HG03442 (cell line): ENCODE measurements at regions not wholly inside any gene's neighbourhood (a gene's known extent, or its start where the extent isn't known, plus 50 kb on each side); places are given as distances from the start of the nearest gene placed in this dataset.
A peak's percentile ranks its signal among the peaks of the same experiment; 100 is the strongest.
"Not testable (repeated sequence)": the region's sequence is repeated elsewhere in the genome, so short reads cannot be mapped to it uniquely, and the experiment has no call there.

Experiments used
- ATAC-seq: cut with Tn5 transposase; IDR thresholded peaks from one replicate; pipeline ENCODE4 v1.9.1; 2021; ENCODE audit warnings: mild to moderate bottlenecking, moderate library complexity; ENCODE audit not compliant: unreplicated experiment

- ATAC-seq, result no peak
Observed at GRCh38 chr2:9707611-9708160, 76.9 kb upstream of the YWHAQ start.

GRCh38 chr2:9708683-9709538 is 78.1 kb upstream of the YWHAQ start:
- ATAC-seq, result peak; percentile 41

GRCh38 chr2:9709539-9710285 is 78.9 kb upstream of the YWHAQ start:
- no peak for ATAC-seq

DNA sequence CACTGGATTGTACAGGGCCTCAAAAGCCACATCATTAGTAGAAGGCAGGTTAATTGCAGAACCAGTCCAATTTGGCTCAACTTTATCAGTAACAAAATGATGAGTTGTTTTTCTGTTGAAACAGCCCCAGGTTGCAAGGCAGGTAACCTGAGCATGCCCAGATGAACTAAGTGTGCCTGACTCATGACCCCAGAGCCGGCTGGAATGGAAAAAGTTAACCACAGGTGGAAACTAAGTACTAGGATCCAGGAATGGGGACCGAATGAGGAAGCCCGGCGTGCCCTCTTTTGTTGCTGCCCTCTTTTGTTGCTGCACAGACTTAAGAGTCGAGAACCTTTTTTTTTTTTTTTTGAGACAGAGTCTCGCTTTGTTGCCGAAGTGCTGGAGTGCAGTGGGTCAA is 79.5 kb upstream of the YWHAQ start:
- ATAC-seq, result no peak

DNA sequence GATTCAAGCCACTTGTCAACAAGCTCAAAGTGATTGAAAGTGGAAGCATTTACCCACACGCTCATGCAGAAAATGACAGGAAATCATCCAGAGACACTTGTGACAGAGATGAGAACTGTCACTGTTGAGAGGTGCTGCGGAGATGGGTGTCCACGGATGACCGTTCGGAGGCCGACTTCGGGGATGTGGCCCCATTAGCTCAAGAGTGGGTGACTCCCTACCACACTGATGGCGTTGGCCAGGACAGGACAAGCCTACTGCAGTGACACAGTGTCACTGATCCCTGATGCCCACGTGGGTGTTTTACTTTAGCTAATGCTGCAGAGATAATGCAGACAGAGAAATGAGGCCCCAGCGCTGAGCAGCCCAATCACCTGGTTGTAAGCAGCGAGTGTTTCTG is 81.5 kb upstream of the YWHAQ start:
- ATAC-seq, result no peak

DNA sequence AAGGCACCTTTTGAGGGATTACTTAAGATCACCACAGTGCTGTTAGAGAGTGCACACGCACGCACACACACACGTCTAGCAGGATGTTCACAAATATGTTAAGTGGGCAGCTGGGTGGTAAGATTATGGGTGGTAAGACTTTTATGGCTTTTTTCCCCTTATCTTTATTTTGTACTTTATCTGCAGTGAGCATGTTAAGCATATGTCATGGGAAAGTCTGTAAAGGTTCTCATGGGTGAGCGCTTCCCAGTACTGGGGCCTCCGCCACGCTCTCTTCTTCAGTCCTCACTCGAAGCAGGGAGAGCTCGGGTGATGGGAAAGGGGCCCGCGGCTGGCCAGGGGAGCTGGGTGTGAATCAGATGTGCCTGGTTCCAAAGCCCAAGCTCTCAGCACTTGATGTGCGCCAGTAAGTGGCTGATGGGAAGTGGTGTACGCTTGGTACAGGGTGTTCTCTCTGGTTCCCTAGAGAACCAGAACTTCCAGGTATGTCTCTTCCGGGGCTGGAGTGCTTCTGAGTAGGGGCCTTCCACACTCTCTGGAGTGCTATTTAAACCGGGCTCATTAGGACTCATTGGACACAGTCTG is 83.9 kb upstream of the YWHAQ start:
- no peak for ATAC-seq

- no peak for ATAC-seq
Observed at GRCh38 chr2:9715238-9715637, 84.4 kb upstream of the YWHAQ start.

- ATAC-seq, result no peak
Observed at GRCh38 chr2:9717886-9718451, 87.2 kb upstream of the YWHAQ start.

DNA sequence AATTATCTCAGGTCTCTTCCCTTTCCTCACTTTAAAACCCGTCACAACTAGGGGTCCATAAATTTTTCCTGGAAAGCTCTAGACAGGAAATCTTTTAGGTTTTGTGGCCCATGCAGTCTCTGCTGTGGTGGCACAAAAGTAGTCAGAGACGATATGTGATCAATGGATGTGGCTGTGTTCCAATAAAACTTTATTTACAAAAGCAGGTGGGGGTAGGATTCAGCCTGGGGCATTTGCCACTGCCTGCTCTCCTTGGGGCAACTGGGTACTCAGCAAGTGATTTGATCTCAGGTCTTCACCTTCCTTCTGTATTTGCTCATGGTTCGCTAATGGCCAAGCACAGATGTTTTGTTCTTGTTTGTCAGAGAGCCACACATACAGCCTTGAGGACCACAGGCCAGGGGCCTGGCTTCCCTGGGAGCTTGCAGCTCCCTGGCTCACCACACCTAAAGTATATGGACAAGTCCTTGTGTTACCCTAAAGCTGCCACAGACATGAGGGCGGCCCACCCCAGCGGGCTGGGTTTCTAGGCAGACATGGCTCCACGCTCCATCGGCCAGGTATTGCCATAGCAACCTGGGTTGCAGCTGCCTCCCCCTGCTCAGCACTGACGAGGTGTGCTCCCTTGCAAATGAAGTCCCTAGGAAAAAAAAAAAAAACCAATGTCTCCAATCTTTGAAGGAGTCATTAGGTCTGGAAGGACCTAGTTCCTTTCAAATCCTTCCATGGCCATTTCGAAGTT is 89.7 kb upstream of the YWHAQ start:
- no peak for ATAC-seq

- no peak for ATAC-seq
Observed at GRCh38 chr2:9721344-9721743, 90.5 kb upstream of the YWHAQ start.

DNA sequence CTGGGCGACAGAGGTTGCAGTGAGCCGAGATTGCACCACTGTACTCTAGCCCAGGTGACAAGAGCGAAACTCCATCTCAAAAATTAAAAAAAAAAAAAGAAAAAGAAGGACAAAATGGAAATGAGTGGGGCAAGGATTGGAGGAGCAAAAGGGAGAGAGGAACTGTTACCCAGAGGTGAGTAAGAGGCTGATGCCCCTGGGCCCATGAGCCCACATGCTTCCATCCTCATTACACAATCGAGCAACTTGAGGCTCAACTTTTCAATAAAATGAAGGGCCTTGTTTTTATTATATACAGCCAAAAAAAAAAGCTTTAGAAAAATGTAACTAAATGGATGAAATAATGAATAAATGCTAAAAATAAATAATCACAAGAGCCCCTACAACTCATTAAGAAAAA is 91.7 kb upstream of the YWHAQ start:
- ATAC-seq, result no peak

DNA sequence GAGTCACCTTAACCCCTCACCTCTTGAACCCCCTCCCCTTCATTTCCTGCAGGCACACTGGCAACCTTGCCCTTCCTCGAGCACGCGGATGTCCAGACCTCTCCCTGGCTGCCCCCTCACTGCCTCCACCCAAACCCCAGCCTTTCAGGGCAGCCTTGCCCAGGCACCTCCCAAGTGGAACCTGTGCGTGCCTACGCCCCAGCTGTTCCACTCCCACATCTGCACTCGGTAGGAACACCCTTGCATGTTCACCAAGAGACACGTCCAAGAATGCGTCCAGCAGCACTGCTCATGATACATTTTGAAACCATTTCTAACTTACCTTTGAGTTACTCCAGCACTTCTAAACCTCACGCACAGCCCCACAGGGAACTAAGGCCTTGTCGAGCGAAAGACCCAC is 93.8 kb upstream of the YWHAQ start:
- no peak for ATAC-seq

- ATAC-seq, result no peak
Observed at GRCh38 chr2:9725106-9725505, 94.3 kb upstream of the YWHAQ start.

DNA sequence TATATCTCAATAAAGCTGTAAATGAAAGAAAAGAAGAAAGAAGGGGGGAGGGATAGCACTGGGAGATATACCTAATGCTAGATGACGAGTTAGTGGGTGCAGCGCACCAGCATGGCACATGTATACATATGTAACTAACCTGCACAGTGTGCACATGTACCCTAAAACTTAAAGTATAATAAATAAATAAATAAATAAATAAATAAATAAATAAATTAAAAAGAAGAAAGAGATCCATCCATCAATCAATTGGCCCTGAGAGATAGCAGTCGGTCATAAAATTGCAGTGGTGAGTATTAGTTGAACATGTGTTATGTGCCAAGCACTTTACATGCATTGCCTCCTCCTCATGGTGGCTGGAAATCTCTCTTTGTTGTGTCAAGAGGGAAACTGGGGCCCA is 95.2 kb upstream of the YWHAQ start:
- ATAC-seq, result not testable (repeated sequence)

GRCh38 chr2:9730523-9730922 is 99.7 kb upstream of the YWHAQ start:
- ATAC-seq, result not testable (repeated sequence)

DNA sequence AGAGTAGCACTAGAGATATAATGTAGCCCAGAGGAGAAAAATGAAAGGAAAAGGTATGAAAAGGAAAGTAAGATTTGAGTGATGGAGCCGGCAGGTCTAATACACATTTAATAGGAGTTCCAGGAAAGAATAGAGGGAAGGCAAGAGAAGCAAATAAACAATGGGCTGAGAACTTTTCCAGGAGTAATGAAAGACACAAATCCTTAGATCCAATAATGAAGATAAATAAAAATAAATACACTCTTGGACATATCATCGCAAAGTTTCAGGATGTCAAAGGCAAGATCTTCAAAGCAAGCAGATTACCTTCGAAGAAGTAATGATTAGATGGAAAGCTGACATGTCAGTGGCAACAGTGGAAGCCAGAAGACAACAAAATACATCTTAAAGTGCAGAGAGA is 102.0 kb upstream of the YWHAQ start:
- ATAC-seq, result no peak

DNA sequence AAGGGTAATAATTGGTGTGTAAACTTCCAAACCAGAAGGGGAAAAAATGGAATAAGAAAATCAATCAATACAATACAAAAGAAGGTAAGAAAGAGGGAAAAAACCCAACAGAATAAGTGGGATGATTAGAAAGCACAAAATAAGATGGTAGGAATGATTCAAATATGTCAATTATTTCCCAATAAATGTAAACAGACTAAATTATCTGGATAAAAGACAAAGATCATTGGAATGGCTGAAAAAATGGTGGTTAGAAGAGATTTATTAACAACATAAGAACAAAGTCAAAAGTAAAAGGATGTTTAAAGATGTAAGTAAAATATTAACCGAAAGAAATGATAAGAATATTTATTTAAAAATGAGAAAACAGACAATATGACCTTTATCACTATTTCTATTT is 103.5 kb upstream of the YWHAQ start:
- no peak for ATAC-seq

- ATAC-seq, result no peak
Observed at GRCh38 chr2:9735335-9735734, 104.5 kb upstream of the YWHAQ start.

DNA sequence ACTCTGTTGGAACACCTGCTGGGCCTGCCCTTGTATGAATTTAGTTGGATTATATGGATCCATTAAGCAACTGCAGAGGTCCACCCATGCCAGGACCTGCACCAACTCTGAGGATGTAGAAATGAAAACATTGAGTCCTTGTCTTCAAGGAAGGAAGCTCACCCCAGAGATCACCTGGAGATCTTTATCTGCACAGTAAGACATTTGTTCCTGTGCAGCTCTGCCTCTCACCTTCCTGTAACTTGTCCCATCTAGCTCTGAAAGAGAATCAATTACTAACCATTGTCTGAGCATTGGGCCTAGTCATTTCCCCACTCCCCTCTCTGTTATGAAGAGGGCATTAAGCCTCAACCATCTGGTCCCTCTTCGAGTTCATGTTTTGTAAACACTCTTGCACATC is 105.2 kb upstream of the YWHAQ start:
- ATAC-seq, result no peak

DNA sequence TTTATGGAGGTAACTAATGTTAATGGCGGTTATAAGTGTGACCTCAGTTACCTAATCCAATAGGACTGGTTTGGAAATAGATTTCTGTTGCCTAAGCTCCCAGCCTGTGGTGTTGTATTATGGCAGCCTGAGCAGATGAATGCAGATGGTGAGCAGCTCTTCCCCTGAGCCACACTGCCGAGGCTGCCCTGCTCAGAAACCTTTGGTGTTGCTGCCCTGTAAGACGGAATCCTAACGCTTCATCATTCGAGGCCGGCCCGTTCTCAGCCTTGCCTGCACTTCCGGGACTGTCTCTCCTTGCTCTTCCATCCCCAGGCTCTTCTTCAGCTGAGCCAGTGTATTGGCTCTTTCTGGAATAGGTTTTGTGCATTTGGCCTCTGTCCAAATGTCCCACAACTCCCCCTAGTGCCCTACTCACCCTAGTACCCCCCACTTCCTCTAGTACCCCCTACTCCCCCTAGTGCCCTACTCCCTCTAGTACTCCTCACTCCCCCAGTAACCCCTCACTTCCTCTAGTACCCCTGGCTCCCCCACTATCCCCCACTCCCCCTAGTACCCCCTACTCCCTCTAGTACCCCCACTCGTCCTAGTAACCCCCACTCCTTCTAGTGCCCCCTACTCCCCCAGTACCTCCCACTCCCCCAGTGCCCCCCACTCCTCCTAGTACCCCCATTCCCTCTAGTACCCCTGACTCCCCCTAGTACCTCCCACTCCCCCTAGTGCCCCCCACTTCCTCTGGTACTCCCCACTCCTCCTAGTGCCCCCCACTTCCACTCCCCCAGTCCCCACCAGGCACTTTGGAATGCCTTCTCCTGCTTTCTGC is 106.0 kb upstream of the TAF1B start:
- no peak for ATAC-seq
